ENCODE measurements at regions not wholly inside any gene's neighbourhood (a gene's known extent, or its start where the extent isn't known, plus 50 kb on each side); places are given as distances from the start of the nearest gene placed in this dataset.

DNA sequence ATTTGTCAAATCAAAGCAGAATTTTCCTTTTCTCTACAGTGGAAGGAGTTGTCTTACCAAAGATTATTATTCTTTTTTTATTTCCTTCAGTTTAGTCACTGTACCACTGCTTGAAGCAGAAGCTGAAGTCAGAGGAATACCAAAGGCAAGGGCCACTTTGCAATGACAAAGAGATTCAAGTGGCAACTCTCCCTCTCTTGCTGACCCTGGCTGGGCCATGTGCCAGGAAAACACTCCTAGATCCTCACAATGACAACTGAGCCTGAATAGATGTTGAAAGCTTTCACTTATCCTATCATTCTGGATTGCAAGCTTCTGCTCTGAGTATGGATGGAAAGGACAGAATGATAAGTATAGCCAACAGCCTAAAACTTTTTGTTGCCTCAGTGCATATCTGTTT lies 618.3 kb downstream of the NR2F1-AS1 start:
- Histone ChIP-seq H3K27me3 (ENCODE audit: insufficient read depth, low read length) (no peaks in the 10 kb centered on the region), H4K20me1 (ENCODE audit: insufficient read depth, low read length) (no peaks in the 10 kb centered on the region), H3K79me2 (ENCODE audit: insufficient read depth, low read length) (no peaks in the 10 kb centered on the region), H3K4me2 (ENCODE audit: insufficient read depth, low read length) (no peak overlapping the region), H3K4me3 (ENCODE audit: insufficient read depth, low read length) (no peak overlapping the region), H3K9me3 (ENCODE audit: low read depth, low read length) (no peaks in the 10 kb centered on the region), H3K27ac (ENCODE audit: low read depth, low read length) (no peak overlapping the region), H2AFZ (ENCODE audit: low read length) (no peak overlapping the region), H3K4me1 (ENCODE audit: insufficient read depth, low read length) (no peaks in the 10 kb centered on the region), H3K36me3 (ENCODE audit: insufficient read depth, low read length) (no peaks in the 10 kb centered on the region)
- no peak for DNase-seq (ENCODE audit: insufficient read length, low spot score, missing footprints)
- TF ChIP-seq, protein P1, sequence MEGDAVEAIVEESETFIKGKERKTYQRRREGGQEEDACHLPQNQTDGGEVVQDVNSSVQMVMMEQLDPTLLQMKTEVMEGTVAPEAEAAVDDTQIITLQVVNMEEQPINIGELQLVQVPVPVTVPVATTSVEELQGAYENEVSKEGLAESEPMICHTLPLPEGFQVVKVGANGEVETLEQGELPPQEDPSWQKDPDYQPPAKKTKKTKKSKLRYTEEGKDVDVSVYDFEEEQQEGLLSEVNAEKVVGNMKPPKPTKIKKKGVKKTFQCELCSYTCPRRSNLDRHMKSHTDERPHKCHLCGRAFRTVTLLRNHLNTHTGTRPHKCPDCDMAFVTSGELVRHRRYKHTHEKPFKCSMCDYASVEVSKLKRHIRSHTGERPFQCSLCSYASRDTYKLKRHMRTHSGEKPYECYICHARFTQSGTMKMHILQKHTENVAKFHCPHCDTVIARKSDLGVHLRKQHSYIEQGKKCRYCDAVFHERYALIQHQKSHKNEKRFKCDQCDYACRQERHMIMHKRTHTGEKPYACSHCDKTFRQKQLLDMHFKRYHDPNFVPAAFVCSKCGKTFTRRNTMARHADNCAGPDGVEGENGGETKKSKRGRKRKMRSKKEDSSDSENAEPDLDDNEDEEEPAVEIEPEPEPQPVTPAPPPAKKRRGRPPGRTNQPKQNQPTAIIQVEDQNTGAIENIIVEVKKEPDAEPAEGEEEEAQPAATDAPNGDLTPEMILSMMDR (IDR thresholded peaks at IDR 0.05; ENCODE audit: extremely low read depth, low read depth, low read length): no peak

DNA sequence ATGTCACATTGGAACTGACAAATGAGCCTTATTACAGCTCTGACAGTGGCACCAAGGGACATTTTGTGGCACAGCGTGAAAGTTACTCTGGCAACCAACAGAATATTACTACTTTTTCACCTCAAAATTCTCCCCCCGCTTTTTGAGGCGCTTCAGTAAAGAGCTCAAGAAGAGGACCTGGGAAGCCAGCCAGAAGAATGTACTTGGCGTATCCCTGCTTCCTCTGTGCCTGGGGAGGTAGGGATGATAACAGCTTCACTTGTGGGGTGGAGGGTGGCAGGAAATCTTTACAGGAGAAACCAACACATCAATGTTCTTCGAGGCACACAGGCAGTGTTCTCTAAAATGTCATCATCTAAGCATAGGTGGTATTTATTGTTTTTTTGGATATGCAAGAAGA lies 624.1 kb downstream of the NR2F1-AS1 start:
- Histone ChIP-seq H3K4me1 (ENCODE audit: insufficient read depth, low read length) (no peaks in the 10 kb centered on the region), H3K9me3 (ENCODE audit: low read depth, low read length) (no peaks in the 10 kb centered on the region), H3K36me3 (ENCODE audit: insufficient read depth, low read length) (no peaks in the 10 kb centered on the region), H3K79me2 (ENCODE audit: insufficient read depth, low read length) (no peaks in the 10 kb centered on the region), H3K27me3 (ENCODE audit: insufficient read depth, low read length) (no peaks in the 10 kb centered on the region), H4K20me1 (ENCODE audit: insufficient read depth, low read length) (no peaks in the 10 kb centered on the region), H3K4me2 (ENCODE audit: insufficient read depth, low read length) (no peak overlapping the region), H3K4me3 (ENCODE audit: insufficient read depth, low read length) (no peak overlapping the region), H2AFZ (ENCODE audit: low read length) (no peak overlapping the region), H3K27ac (ENCODE audit: low read depth, low read length) (no peak overlapping the region)
- no peak for DNase-seq (ENCODE audit: insufficient read length, low spot score, missing footprints)
- TF ChIP-seq, protein P1 (IDR thresholded peaks at IDR 0.05; ENCODE audit: extremely low read depth, low read depth, low read length): no peak

DNA sequence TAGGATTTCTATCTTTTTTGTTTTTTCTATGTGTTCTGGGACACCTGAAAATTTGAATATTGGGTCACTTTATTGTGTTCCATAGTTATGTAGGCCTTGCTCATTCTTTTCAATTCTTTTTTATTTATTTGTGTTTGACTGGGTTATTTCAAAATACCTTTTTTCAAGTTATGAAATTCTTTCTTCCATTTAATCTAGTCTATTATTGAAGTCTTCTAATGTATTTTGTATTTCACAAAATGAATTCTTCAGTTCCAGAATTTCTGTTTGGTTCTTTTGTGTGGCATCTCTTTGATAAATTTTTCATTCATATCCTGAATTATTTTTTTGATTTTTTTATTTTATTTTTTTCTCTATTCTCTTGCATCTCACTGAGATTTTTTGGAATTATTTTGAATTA lies 628.8 kb downstream of the NR2F1-AS1 start:
- Histone ChIP-seq H3K9me3 (ENCODE audit: low read depth, low read length) (no peaks in the 10 kb centered on the region), H3K27me3 (ENCODE audit: insufficient read depth, low read length) (no peaks in the 10 kb centered on the region), H3K36me3 (ENCODE audit: insufficient read depth, low read length) (no peaks in the 10 kb centered on the region), H4K20me1 (ENCODE audit: insufficient read depth, low read length) (no peaks in the 10 kb centered on the region), H3K4me3 (ENCODE audit: insufficient read depth, low read length) (no peak overlapping the region), H3K27ac (ENCODE audit: low read depth, low read length) (no peak overlapping the region), H3K4me1 (ENCODE audit: insufficient read depth, low read length) (no peaks in the 10 kb centered on the region), H3K4me2 (ENCODE audit: insufficient read depth, low read length) (no peak overlapping the region), H2AFZ (ENCODE audit: low read length) (no peak overlapping the region), H3K79me2 (ENCODE audit: insufficient read depth, low read length) (no peaks in the 10 kb centered on the region)
- TF ChIP-seq, protein P1 (IDR thresholded peaks at IDR 0.05; ENCODE audit: extremely low read depth, low read depth, low read length): no peak
- DNase-seq (ENCODE audit: insufficient read length, low spot score, missing footprints): no peak

DNA sequence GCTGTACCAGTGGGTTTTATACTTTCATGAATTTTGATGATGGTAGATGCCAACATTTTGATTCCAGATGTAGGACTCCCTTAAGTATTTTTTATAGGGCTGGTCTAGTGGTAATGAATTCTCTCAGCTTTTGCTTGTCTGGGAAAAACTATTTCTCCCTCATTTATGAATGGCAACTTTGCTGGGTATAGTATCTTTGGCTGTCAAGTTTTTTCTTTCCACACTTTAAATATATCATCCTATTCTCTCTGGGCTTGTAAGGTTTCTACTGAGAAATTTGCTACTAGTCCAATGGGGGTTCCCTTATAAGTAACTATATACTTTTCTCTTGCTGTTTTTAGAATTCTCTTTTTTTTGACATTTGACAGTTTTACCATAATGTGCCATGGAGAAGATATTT lies 629.3 kb downstream of the NR2F1-AS1 start:
- no peaks in the 10 kb centered on the region for H3K9me3 ChIP-seq (ENCODE audit: low read depth, low read length)

More for the DNA sequence above, 629.3 kb downstream of the NR2F1-AS1 start:
- Histone ChIP-seq H3K79me2 (ENCODE audit: insufficient read depth, low read length) (no peaks in the 10 kb centered on the region), H3K4me1 (ENCODE audit: insufficient read depth, low read length) (no peaks in the 10 kb centered on the region), H3K4me3 (ENCODE audit: insufficient read depth, low read length) (no peak overlapping the region), H3K4me2 (ENCODE audit: insufficient read depth, low read length) (no peak overlapping the region), H4K20me1 (ENCODE audit: insufficient read depth, low read length) (no peaks in the 10 kb centered on the region), H3K27ac (ENCODE audit: low read depth, low read length) (no peak overlapping the region), H3K36me3 (ENCODE audit: insufficient read depth, low read length) (no peaks in the 10 kb centered on the region), H3K27me3 (ENCODE audit: insufficient read depth, low read length) (no peaks in the 10 kb centered on the region), H2AFZ (ENCODE audit: low read length) (no peak overlapping the region)
- DNase-seq (ENCODE audit: insufficient read length, low spot score, missing footprints): no peak
- TF ChIP-seq, protein P1 (IDR thresholded peaks at IDR 0.05; ENCODE audit: extremely low read depth, low read depth, low read length): no peak
